ENCODE measurements at regions not wholly inside any gene's neighbourhood (a gene's known extent, or its start where the extent isn't known, plus 50 kb on each side); places are given as distances from the start of the nearest gene placed in this dataset.
"Not testable (repeated sequence)": the region's sequence is repeated elsewhere in the genome, so short reads cannot be mapped to it uniquely, and the experiment has no call there.

DNA sequence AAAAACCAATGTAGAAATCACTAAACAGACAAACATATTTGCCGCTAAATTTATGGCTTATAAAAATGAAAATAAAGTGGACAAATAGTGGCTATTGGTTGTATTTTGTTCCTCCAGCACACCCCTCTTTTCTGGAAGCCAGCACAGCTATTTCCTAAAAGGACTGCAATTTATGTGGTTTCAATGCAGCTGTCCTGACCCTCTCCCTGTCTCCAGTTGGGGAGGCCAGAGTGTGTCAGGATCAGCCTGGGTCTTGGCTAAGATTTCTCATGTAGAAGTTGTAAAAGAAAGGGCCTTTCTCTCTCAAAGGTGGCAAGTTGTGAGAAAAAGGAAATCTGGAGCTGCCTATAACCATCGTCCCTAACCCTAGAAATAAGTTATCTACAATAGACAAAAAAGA is 165.6 kb downstream of the ALDH8A1 start:
- no peak for DNase-seq (ENCODE audit: low spot score)

DNA sequence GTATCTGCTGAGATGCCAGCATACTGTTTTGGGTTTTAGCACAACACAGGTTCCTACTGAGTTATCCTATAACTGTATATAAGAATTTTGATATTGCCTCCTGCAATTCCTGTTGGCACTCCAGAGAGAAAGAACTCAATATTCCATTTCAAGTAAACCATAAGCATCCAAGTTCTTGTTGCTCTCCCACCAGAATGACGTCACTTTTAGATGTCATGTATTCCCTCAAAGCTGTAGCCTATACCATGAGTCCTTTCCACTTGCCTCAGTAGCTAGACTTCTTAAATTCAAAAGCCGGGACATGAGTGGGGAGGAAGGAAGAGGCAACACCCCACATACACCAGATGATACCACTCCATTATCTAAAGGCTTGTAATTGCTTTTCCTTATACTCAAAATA is 171.5 kb downstream of the ALDH8A1 start:
- DNase-seq (ENCODE audit: low spot score) = no peak

DNA sequence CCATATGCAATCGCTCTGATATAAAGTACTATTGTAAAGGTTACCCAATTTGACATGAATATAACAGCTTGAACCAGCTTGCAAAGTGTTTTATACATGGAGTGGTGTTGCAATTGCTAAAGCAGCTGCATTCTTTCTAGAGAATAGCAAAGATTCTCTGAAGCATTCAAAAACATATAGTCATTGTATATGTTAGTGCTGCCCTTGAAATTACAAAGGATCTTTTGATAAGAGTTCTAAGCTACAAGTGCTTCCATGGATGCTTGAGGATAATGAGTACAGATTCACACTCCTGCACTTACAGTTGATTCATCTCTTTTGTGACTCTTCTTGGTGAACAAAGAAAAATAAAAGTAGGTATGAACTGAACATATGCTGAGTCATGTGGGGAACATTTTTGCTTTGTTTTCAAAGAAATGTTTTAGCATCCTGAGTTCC is 175.7 kb downstream of the ALDH8A1 start:
- DNase-seq (ENCODE audit: low spot score) = no peak

DNA sequence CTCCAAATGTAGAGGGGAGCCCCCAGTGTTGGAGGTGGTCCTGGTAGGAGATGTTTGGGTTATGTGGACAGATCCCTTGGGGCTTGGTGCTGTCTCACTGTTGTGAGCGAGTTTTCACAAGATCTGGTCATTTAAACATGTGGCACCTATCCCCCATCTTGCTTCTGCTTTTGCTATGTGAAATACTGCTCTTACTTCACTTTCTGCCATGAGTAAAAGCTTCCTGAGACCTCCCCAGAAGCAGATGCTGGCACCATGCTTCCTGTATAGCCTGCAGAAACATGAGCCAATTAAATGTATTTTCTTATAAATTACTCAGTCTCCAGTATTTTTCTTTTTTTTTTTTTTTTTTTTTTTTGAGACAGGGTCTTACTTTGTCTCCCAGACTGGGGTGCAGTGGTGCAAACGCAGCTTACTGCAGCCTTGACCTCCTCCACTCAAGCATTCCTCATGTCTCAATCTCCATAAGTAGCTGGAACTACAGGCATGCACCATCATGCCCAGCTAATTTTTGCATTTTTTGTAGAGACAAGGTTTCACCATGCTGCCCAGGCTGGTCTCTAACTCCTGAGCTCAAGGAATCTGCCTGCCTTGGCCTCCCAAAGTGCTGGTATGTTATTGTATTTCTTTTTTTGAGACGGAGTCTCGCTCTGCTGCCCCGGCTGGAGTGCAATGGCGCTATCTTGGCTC is 177.1 kb downstream of the ALDH8A1 start:
- DNase-seq (ENCODE audit: low spot score) = no peak

DNA sequence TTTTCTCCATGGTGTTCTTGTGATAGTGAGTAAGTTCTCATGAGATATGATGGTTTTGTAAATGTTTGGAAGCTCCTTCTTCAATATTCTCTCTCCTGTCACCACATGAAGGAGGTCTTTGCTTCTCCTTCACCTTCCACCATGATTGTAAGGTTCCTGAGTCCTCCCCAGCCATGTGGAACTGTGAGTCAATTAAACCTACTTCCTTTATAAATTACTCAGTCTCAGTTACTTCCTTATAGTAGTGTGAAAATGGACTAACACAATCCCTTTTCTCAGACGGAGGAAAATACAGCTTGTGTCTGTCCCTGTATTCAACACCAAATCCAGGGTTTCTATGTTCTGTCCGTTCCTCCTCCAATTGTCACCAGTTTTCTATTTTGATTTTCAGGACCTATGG is 181.0 kb downstream of the ALDH8A1 start:
- no peak for DNase-seq (ENCODE audit: low spot score)

DNA sequence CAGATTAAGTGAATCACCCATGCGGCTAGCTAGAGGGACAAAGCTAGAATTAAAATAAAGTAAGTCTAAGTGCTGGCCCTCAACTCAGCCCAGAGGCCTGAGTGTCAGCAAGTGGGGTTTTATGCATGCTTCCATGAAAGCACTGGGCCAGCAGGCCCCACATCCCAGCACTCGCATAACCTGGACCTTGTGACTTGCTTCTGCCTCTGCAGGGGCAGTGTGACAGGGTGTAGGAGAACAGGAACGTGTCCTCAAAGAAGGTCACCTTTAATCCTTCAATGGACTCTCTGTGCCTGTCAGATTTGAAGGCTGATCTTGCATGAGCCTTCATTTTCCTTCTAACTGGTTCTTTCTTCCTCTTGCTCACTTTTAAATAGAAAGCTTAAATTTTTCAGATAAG is 183.4 kb downstream of the ALDH8A1 start:
- no peak for DNase-seq (ENCODE audit: low spot score)

DNA sequence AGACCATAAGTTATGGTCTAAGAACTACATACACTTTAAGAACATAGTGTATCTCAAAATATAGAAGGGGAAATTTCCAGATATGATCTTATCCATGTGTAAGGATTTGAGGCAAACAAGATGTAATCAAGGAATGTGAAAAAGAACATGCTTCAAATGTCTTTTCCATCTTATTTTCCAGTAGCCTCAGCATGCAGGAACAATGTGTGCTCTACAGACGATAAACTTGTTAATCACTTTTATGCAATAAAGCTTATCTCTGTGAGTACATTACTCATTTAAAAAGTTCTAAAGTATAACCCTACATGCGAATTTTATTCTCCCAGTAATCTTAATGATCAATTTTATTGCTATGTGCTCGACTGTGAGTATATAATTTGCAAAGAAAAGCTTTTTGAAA is 185.2 kb downstream of the ALDH8A1 start:
- no peak for DNase-seq (ENCODE audit: low spot score)

DNA sequence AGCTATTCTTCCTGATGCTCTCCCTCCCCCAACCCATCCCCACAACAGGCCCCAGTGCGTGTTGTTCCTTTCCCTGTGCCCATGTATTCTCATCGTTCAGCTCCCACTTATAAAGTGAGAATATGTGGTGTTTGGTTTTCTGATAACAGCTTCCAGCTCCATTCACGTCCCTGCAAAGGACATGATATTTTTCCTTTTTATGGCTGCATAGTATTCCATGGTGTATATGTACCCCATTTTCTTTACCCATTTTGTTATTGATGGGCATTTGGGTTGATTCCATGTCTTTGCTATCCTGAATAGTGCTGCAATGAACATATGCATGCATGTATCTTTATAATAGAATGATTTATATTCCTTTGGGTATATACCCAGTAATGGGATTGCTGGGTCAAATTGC is 186.3 kb downstream of the ALDH8A1 start:
- DNase-seq (ENCODE audit: low spot score) = not testable (repeated sequence)

DNA sequence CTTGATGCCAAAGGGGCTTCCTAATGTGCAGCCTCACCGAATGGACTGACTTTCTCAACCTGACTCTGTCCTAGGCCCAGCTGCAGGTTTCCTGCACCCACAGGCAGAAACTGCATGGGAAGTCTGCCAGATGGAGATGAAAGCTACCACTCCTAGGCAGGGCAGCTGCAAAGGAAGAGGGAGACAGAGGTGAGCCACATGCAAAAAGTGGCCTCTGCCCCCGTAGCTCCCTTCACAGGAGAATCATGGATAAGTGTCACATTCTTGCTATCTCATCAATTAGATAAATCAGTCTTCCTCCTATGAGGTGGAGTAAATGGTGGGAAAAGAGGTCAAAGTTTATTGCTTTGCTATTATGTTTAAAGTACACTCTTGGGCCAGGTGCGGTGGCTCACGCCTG is 191.3 kb downstream of the ALDH8A1 start:
- no peak for DNase-seq (ENCODE audit: low spot score)

DNA sequence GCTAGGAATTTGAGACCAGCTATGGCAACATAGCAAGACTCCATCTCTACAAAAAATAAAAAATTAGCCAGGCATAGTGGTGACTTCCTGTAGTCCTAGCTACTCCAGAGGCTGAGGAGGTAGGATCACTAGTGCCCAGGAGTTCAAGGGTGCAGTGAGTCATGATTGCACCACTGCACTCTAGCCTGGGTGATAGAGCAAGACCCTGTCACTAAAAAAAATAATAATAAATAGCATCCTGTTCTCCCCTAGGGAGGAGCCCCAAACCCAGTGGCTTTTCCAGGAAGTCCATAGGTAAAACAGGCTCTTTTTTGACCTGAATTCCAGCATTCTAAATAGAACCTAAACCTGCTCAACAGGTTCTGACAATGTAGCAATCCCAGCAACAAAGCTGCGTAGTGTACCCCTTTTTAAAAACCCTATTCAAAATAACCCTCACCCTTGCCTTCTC is 192.0 kb downstream of the ALDH8A1 start:
- no peak for DNase-seq (ENCODE audit: low spot score)

DNA sequence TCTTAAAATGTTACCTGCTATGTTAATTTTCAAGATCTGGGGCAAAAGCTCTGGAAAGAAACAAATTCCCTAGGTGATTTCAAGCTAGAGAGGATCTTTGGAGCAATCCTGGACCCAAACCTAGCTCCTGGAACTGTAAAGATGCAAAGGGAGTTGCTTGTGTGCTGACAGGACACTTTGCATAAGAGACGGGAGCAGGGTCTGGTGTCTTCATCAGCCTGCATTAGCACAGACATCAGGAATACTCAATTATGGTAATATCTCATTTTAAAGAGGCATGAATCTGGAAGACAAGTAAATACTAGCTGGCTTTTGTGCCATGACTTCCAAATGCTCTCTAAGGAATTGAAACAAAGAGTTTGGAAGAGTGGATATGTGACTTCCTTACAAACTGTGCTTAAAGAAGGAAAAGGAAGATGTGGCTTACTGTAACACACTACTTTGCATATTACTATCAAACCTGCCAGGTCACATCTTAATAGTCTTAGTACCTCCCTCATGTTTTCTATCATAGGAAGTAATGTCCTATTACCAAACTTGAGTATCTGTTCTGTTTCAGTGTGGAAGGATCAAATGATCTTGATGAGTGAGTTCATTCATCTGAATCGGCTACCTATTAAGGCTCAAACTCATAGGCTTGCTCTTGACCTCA is 193.4 kb downstream of the ALDH8A1 start:
- no peak for DNase-seq (ENCODE audit: low spot score)

DNA sequence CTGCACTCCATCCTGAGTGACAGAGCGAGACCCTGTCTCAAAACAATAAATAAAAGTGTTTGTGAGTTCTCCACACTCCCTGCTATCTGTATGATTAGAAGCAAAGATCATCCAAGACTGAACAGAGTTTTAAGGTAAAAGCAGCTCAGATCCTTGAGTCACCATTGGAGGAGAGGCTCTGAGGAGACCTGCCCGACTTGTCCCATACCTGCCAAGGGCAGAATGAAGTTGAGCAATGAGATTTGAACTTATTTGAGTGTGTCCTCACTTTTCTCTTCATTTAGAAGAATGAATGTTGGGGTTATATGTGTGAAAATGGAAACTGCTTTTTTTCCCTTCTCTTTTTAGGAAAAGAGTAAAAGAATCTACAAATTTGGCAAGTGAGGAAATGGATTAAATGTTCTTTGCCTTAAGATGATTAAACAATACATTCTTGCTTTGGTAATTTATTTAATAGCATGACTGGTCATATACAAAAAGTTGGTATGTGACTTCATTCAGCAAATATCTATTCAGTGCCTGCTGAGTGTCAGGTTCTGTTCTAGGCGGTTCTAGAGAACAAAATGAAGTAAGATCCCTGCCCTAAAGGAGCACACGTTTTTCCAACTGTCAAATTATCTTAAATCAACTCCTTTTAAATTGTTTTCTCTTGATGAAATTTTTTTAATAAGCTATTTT is 195.7 kb downstream of the ALDH8A1 start:
- DNase-seq (ENCODE audit: low spot score) = no peak

DNA sequence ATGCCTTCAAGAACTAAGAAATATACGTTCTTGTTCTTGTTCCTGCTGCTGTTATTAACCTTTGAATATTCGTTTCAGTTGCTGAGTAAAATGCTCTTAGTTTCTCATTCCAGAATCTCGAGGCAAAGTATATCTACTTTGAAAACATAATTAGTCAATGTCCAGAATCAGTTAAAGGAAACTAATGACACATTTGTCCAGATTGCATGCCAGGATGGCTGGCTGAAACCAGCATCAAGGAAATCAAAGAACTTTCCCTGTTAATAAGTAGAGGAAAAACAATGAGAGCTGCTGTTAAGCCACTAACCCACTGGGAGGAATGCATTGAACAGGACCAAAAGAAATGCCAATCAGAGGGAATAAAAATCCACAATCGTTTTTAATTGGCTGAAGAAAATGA is 196.9 kb downstream of the ALDH8A1 start:
- no peak for DNase-seq (ENCODE audit: low spot score)

DNA sequence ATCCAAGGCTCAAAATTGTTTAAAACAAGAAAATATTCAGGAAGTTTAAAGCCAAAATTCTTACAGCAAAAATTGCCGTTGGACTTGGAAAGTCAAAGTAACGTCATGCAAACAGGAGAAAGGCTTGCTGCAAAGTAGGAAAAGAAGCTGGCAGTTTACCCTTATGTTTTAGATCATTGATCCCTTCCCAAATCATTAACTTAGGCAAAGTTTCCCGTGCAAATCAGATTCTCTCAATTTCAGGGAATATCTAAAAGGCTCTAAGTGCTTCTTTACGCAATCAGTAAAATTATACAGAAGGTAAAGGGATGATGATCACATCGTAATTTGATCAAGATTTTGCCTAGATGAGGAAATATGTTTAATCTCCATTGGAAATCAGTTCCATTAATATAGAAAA is 197.5 kb downstream of the ALDH8A1 start:
- no peak for DNase-seq (ENCODE audit: low spot score)

DNA sequence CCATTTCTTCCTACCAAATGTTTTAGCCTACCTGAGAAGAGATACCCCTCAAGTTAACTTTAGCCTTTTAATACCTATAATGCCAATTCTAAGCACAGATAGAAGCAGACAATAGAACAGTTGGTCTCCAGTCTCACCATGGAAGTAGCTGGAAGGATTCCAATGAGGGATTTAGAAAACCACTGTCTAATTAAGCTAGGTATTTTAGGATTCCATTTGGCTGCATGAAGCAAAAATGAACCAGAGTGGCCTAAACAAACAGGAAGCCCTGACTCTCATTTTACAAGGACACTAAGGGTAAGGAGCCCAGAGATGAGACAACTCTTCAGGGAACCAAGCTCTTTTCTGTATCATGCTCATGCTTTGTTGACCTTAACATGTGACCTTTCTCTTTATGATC is 199.2 kb downstream of the ALDH8A1 start:
- no peak for DNase-seq (ENCODE audit: low spot score)

DNA sequence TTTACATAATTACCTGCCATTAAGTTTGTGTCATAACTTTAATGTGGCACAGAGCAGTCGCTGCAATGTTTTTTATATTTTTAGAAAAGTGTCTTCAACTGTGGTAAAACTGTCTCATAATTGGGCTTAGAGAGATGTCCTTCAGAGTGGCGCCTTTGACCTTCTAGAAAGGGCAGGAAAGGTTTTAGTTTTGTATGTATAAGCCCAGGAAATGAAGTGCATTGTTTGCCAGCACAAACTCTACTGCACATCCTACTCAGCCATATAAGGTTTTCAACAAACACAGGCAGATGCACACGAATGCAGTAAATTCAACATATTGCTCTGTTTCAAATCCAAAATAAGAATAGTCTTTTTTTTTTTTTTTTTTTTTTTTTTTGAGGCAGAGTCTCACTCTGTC is 201.4 kb downstream of the ALDH8A1 start:
- no peak for DNase-seq (ENCODE audit: low spot score)

DNA sequence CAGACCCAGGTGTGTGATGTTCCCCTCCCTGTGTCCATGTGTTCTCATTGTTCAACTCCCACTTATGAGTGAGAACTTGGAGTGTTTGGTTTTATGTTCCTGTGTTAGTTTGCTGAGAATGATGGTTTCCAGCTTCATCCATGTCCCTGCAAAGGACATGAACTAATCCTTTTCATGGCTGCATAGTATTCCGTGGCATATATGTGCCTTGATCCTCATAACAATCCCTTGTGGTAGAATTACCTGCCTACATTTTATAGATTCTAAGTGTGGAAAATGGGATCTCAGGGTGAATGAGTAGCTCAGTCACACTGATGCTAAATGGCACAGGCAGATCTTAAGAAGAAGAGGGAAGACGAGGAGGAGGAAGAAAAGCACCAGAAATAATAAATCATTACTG is 202.7 kb downstream of the ALDH8A1 start:
- DNase-seq (ENCODE audit: low spot score) = not testable (repeated sequence)

DNA sequence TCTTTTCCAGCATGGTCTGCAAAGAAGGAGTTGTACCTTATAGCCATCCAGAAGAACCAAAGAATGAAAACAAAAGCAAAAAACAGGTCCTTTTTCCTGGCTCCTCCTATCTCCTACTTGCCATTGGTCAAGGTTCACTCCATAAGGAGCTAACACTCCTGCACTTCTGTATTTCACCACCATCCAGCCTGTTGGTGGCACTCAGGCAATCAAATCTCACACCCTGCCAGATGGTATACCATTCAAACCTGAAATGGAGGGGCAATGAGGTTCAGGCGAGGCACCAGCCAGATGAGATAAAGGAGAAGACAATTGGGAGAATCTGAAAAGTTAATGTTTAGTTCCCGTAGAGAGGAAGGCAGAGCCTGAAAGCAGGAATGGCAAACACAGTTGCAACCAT is 203.8 kb downstream of the ALDH8A1 start:
- no peak for DNase-seq (ENCODE audit: low spot score)

DNA sequence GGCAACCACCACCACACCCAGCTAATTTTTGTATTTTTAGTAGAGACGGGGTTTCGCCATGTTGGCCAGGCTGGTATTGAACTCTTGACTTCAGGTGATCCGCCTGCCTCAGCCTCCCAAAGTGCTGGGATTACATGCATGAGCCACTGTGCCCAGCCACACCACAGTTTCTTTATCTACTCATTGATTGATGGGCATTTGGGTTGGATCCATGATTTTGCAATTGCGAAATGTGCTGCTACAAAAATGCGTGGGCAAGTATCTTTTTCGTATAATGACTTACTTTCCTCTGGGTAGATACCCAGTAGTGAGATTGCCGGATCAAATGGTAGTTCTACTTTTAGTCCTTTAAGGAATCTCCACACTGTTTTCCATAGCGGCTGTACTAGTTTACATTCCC is 204.7 kb downstream of the ALDH8A1 start:
- DNase-seq (ENCODE audit: low spot score) = not testable (repeated sequence)

DNA sequence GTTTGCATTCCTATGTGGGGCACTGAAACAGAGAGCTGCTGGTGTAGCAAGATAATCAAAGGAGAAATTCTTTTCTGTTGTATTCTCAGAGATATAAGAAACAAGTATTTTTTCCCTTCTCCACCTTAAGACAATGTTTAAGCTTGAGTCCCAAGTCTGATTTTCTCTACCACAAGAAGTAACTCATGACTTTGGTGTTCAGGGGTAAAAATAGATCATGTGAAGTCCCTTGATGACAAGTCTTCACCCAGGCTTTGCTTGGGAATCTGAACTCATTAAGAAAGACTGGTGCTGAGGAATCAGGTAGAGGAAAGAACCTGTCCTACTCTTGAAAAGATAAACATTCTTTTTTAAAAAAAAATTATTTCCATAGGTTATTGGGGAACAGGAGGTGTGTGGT is 205.6 kb downstream of the ALDH8A1 start:
- no peak for DNase-seq (ENCODE audit: low spot score)

DNA sequence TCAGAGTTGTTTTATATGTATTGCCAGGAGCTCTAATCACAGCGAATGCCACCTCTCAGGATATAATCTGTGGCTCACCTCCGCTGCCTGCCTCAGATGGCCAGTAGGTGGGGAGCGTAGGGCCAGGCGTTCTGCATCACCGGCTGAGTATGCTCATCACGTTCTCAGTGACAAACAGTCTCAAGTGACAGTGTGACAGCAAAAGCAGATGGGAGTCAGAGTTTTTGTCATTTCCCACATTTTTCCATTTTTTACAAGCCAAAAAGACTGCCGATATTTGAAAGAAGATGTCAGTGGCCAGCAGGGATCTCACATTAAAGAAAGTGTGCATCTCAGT is 208.7 kb downstream of the ALDH8A1 start:
- DNase-seq (ENCODE audit: low spot score) = no peak

DNA sequence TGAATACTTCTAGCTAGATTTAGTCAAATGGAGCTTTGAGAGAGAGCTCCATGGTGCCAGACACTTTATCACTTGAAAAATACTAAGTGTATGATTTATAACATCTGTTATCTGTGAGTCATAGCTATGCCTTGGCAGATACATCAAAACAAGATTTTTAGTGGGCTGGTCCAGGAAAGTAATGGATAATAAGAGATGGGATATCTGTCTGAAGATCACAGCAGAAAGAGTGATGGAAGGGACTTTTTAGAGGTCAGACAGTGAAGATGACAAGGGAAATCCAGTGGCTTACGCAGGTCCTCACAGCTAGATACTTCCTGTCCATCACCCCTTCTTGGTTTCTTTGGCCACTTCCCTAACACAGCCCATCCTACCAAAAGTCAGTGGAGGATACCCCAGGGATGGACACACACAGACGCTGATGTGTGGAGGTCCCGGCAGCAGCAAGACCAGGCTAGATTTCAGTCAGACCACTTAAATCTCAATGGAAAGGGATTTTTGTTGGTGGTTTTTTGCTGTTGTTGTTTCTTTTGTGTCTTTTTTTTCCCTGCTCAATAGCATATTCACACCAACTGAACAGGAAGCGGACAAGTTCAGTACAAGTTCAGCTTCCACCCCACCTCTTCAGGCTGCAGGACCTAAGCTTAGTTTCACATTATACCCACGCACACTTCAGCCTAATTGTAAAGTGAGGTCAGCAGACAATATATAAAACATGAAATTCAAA is 209.3 kb downstream of the ALDH8A1 start:
- DNase-seq (ENCODE audit: low spot score) = no peak

DNA sequence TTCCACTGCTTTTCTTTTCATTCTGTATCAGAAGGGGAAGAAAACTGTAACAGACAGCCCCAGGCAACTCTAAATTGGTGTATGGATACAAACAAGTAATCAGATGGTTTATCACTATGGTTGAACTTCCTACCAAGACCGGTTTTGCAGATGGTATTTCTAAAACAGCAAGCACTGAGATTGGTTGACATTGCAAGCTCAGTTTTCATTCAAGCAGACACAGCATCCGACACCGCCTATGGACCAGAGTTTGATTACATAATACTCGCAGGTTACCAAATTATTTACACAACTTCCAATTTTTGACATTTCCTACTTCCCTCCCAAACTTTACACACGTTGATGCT is 209.9 kb downstream of the ALDH8A1 start:
- no peak for DNase-seq (ENCODE audit: low spot score)
